Heart right ventricle (tissue), 16 donors: ENCODE measurements at regions not wholly inside any gene's neighbourhood (a gene's known extent, or its start where the extent isn't known, plus 50 kb on each side); places are given as distances from the start of the nearest gene placed in this dataset.
"Not testable (repeated sequence)": the region's sequence is repeated elsewhere in the genome, so short reads cannot be mapped to it uniquely, and the experiment has no call there.

ENCODE experiments used
- ATAC-seq, 8 donors: fragments of 200-7000 bp; cut with Tn5 transposase; one replicate each; pipeline ENCODE4 v1.9.1; 2020; ENCODE audit warnings: mild to moderate bottlenecking in 8 of 8, moderate library complexity in 8 of 8, moderate number of reproducible peaks in 1 of 8
- DNase-seq, 2 donors: peaks; one replicate each; pipeline ENCODE4 v3.0.0-alpha.2; 2020
- H3K27ac ChIP-seq, 10 donors: fragments of 200-600 bp; sonication (generic) in 2 of 10; one replicate each; pipeline versions ENCODE4 v1.5.0 to v1.8.0; 2020 to 2022; ENCODE audit warnings: mild to moderate bottlenecking in 3 of 10
- H3K27me3 ChIP-seq, 7 donors: fragments of 200-600 bp; one replicate each; pipeline ENCODE4 v1.8.0; 2021 to 2022; ENCODE audit warnings: mild to moderate bottlenecking in 2 of 7
- H3K36me3 ChIP-seq, 9 donors: fragments of 200-600 bp; sonication (generic) in 1 of 9; one replicate each; pipeline versions ENCODE4 v1.5.0 to v1.8.0; 2020 to 2022; ENCODE audit warnings: mild to moderate bottlenecking in 2 of 9
- H3K4me1 ChIP-seq, 9 donors: fragments of 200-600 bp; sonication (generic) in 1 of 9; one replicate each; pipeline versions ENCODE4 v1.5.0 to v1.8.0; 2020 to 2022; ENCODE audit warnings: mild to moderate bottlenecking in 4 of 9
- H3K4me3 ChIP-seq, 10 donors: fragments of 200-600 bp; sonication (generic) in 2 of 10; one replicate each; pipeline versions ENCODE4 v1.5.0 to v1.8.0; 2020 to 2022; ENCODE audit warnings: mild to moderate bottlenecking in 7 of 10, moderate library complexity in 2 of 10
- H3K9me3 ChIP-seq, 11 donors: fragments of 200-600 bp in 10 of 11; sonication (generic) in 2 of 11; one replicate each; pipeline versions ENCODE4 v1.5.0 to v1.8.0; 2013 to 2022; ENCODE audit warnings: mild to moderate bottlenecking in 2 of 11, control low read depth in 1 of 11, moderate library complexity in 1 of 11
- WGBS, 2 donors: extraction: QIAGEN DNeasy Blood & Tissue Kit; methylation state at CpG; one replicate each; pipeline ENCODE4 v1.1.7; 2013; ENCODE audit warnings: inconsistent platforms in 1 of 2; 5-methylcytosine and 5-hydroxymethylcytosine counted together
- intact Hi-C, 10 donors: fragments of 100-400 bp; cut with DNase I; formaldehyde crosslinking; loops; one replicate each; pipeline versions ENCODE4 v1.11.1 to v1.14.2; 2022
- TF ChIP-seq, protein P1 (sequence below), 9 donors: fragments of 200-600 bp; sonication (generic) in 2 of 9; IDR thresholded peaks; one replicate each; pipeline versions ENCODE4 v1.5.0 to v1.8.0; 2021 to 2022; ENCODE audit warnings: antibody characterized with exemption in 9 of 9, mild to moderate bottlenecking in 5 of 9, moderate library complexity in 1 of 9
- donor health status: Arrhythmogenic right ventricular cardiomyopathy.
- donor health status: ischemic (EF 13 %, LVEDD 7.1; RV severe dilation, severe dysfunction).
- donor health status: healthy with polysubstance abuse.
- donor health status: DM: no; HTN: yes; CAD: no.
- donor health status: DM: no; HTN: no; CAD: no.
- donor health status: ischemic (EF 25% LVEDD 6.9; RV normal size, moderate dysfunction).
- donor health status: ischemic (EF 25% LVEDD 5.7; RV mildly dilated, moderate dysfunction).
- donor health status: healthy.
- donor health status: DM: yes; HTN: yes; CAD: no.
- donor health status: Ischemic cardiomyopathy.
- donor health status: ischemic (EF 35%, LVEDD 5.7; RV mildly dilated, moderate dysfunction).
- donor health status: nonischemic (EF 11% LVEDD 7.7; RV severe dilation, severe dysfunction).
- donor health status: DM: yes; HTN: yes; CAD: no.
- donor health status: PGD.
- donor health status: ischemic (EF 29% LVEDD 5.4; RV normal size, mild dysfunction).
- donor health status: nonischemic (EF 23%, LVEDD 6.1; RV moderate dilation, normal function).

DNA sequence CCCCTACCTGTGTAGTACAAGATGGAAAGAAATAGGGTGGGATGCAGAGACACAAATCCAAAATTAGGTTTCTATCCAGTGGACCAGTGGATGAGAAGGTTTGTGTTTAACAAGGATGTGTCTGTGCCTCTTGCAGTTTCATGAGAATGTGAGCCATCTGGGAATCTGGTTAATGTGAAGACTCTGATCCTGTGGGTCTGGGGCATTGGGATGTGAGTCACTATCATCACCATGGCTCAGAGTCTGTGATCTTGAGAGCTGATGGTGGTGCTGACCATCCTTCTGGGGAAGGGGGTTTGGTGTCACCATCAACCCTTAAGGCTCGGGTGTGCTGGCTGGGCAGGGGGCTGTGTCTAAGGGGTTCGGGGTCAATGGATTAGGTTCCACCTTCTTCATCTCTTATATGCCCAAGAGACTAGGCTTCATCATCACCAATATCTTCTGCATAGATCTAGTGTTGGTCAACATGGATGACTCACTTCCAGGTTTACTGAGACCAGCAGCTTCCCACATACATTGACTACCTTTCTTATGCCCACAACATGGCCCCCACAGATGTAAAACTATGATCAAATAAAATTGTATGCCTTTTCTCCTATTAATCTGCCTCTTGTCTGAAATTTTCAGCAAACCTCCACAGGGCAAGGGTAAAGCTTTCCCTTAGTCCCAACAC lies 65.7 kb upstream of the MID1 start:
- ATAC-seq (no peak), DNase-seq (no peak)
- H3K4me1 ChIP-seq = no peaks in the 10 kb centered on the region
- H3K4me3 ChIP-seq = no peak overlapping the region
- 89 to 97% methylated on average over 2 of the region's 2 CpGs for WGBS, 2 donors
- intact Hi-C loops = no loop called here
- H3K27ac ChIP-seq = no peak overlapping the region
- TF ChIP-seq, protein P1, sequence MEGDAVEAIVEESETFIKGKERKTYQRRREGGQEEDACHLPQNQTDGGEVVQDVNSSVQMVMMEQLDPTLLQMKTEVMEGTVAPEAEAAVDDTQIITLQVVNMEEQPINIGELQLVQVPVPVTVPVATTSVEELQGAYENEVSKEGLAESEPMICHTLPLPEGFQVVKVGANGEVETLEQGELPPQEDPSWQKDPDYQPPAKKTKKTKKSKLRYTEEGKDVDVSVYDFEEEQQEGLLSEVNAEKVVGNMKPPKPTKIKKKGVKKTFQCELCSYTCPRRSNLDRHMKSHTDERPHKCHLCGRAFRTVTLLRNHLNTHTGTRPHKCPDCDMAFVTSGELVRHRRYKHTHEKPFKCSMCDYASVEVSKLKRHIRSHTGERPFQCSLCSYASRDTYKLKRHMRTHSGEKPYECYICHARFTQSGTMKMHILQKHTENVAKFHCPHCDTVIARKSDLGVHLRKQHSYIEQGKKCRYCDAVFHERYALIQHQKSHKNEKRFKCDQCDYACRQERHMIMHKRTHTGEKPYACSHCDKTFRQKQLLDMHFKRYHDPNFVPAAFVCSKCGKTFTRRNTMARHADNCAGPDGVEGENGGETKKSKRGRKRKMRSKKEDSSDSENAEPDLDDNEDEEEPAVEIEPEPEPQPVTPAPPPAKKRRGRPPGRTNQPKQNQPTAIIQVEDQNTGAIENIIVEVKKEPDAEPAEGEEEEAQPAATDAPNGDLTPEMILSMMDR (IDR thresholded peaks at IDR 0.05) = no peak
- no peaks in the 10 kb centered on the region for H3K36me3 ChIP-seq
- H3K27me3 ChIP-seq = no peaks in the 10 kb centered on the region
- H3K9me3 ChIP-seq = peaks cover 0 to 4% (median 0%) of the 10 kb centered on the region in 11 donors

DNA sequence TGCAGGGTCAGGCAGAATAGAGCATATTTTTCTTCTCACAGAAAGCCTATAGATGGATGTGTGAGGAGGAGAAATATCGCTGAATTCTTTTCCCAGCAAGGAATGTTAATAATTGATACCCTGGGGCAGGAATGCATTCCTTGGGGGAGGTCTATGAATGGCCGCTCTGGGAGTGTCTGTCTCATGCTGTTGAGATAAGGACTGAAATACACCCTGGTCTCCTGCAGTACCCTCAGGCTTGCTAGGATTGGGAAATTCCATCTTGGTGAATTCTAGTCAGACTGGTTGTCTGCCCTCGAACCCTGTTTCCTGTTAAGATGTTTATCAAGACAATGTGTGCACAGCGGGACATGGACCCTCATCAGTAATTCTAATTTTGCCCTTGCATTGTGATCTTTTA lies 71.4 kb upstream of the MID1 start:
- ATAC-seq, H3K4me1 ChIP-seq, H3K27ac ChIP-seq, intact Hi-C loops, H3K4me3 ChIP-seq, H3K27me3 ChIP-seq, DNase-seq, H3K36me3 ChIP-seq: not testable (repeated sequence)
- peaks cover 0 to 21% (median 0%) of the 10 kb centered on the region in 11 donors for H3K9me3 ChIP-seq
- WGBS, 2 donors = 85 to 90% methylated on average over 4 of the region's 4 CpGs

DNA sequence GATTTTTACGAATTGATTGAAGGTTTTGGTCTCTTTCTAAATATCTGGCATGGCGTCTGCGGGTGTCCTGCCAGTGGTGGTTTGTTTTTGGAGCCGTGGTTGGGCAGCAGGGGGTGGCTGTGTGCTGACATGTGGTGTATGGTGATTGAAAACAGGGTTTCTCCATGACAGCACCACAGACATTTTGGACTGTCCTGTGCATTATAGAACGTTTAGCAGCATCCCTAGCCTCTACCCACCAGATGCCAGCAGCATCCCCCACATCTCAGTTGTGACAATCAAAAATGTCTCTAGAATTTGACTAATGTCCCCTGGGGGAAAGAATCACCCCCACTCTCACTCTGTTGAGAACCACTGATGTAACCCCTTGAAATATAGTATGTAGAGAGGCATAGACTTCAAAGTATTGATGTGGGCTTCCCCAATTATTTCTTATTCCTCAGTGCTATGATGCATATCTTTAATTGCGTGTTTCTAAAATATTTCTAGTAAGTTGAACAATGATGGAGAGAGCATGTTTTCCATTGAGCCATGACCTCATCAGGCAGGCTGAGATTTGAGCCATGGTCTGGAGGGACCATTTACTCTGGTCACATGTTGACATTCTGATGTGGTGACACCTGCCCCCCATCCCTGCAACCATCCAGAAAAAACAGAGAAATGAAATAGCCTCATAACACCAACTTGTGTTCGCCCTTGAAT lies 77.4 kb upstream of the MID1 start:
- Histone ChIP-seq H3K4me1 (no peaks in the 10 kb centered on the region), H3K27me3 (no peaks in the 10 kb centered on the region), H3K4me3 (no peak overlapping the region), H3K27ac (no peak overlapping the region), H3K36me3 (no peaks in the 10 kb centered on the region), H3K9me3 (no peaks in the 10 kb centered on the region)
- intact Hi-C loops = no loop called here
- DNase-seq = no peak
- TF ChIP-seq, protein P1 (IDR thresholded peaks at IDR 0.05) = no peak
- no peak for ATAC-seq
- WGBS, 2 donors = 48 to 61% methylated on average over 7 of the region's 7 CpGs

DNA sequence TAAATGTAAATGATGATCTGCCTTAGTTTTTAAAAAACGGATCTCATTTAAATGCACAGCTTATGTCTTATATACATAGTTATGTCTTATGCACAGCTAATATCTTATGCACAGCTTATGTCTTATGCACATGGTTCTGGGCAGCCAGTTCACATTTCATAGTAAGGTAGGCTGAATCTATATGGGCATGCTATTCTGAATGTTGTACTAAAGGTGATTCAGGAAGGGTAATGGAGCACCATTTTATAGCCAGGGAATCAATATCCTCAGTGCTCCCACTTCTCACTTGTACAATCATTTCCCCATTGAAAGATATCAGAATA lies 77.9 kb upstream of the MID1 start:
- H3K9me3 ChIP-seq = no peaks in the 10 kb centered on the region
- no peak for DNase-seq
- H3K36me3 ChIP-seq = no peaks in the 10 kb centered on the region
- 92 to 96% methylated on average over 1 of the region's 1 CpG for WGBS, 2 donors
- H3K4me3 ChIP-seq = no peak overlapping the region
- intact Hi-C loops = no loop called here
- H3K27me3 ChIP-seq = no peaks in the 10 kb centered on the region
- TF ChIP-seq, protein P1 (IDR thresholded peaks at IDR 0.05) = no peak
- no peak overlapping the region for H3K27ac ChIP-seq
- H3K4me1 ChIP-seq = no peaks in the 10 kb centered on the region
- ATAC-seq = no peak

DNA sequence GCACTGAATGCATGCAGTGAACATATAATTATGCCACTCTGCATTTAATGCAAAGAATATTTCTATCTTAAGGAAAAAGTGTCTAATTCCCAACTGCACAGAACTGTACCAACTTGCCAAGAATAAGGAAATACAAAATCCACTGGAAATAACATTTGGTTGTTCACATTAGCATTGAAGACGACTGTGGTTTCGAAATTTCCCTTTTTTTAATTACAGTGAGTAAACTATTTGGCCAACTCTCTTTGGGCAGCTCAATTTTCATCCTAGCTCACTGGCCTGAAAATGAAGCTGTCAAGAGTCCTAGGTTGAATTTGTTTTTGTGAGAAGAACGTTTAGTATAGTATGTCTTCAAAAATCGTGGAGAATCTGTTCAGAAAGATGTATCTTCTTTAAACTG lies 81.6 kb upstream of the MID1 start:
- H3K27ac ChIP-seq = no peak overlapping the region
- TF ChIP-seq, protein P1 (IDR thresholded peaks at IDR 0.05) = no peak
- no peaks in the 10 kb centered on the region for H3K27me3 ChIP-seq
- H3K9me3 ChIP-seq = no peaks in the 10 kb centered on the region
- intact Hi-C loops = no loop called here
- no peak for DNase-seq
- no peak overlapping the region for H3K4me3 ChIP-seq
- ATAC-seq = no peak
- H3K36me3 ChIP-seq = no peaks in the 10 kb centered on the region
- WGBS, 2 donors = 76 to 83% methylated on average over 4 of the region's 4 CpGs
- no peaks in the 10 kb centered on the region for H3K4me1 ChIP-seq

DNA sequence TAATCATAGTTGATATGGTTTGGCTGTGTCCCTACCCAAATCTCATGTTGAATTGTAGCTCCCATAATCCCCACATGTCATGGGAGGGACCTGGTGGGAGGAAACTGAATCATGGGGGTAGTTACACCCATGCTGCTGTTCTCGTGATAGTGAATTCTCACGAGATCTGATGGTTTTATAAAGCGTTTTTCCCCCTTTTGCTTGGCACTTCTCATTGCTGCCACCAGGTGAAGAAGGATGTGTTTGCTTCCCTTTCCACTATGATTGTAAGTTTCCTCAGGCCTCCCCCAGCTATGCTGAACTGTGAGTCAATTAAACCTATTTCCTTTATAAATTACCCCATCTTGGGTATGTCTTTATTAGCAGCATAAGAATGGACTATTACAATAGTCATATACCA lies 86.0 kb upstream of the MID1 start:
- H3K4me3 ChIP-seq, H3K4me1 ChIP-seq, H3K27ac ChIP-seq, H3K9me3 ChIP-seq, ATAC-seq, H3K27me3 ChIP-seq, DNase-seq, intact Hi-C loops, H3K36me3 ChIP-seq: not testable (repeated sequence)
- 83 to 86% methylated on average over 3 of the region's 3 CpGs for WGBS, 2 donors
